PFSK-1 (cell line): ENCODE measurements at regions not wholly inside any gene's neighbourhood (a gene's known extent, or its start where the extent isn't known, plus 50 kb on each side); places are given as distances from the start of the nearest gene placed in this dataset.

Experiments
- POLR2AphosphoS5 ChIP-seq: IDR thresholded peaks from 2 replicates; pipeline ENCODE4 v1.6.1; 2012; ENCODE audit warnings: low read depth, mild to moderate bottlenecking, control low read depth, low read length, moderate library complexity
- SIN3A ChIP-seq: IDR thresholded peaks from 2 replicates; pipeline ENCODE4 v1.6.1; 2012; ENCODE audit warnings: mild to moderate bottlenecking, low read length, moderate library complexity, borderline replicate concordance; ENCODE audit not compliant: insufficient read depth
- TAF1 ChIP-seq: IDR thresholded peaks from 2 replicates; pipeline ENCODE4 v1.6.1; 2012; ENCODE audit warnings: low read length, control low read depth, borderline replicate concordance; ENCODE audit not compliant: insufficient read depth
- TF ChIP-seq, protein P1 (sequence below), 2 experiments: IDR thresholded peaks; 2 replicates each; pipeline versions ENCODE4 v1.6.1 to v1.8.0; 2011 to 2012; ENCODE audit warnings: low read depth in 2 of 2, low read length in 2 of 2, control low read depth in 1 of 2, inconsistent platforms in 1 of 2, mild to moderate bottlenecking in 1 of 2, moderate library complexity in 1 of 2; ENCODE audit not compliant: insufficient read depth in 1 of 2

DNA sequence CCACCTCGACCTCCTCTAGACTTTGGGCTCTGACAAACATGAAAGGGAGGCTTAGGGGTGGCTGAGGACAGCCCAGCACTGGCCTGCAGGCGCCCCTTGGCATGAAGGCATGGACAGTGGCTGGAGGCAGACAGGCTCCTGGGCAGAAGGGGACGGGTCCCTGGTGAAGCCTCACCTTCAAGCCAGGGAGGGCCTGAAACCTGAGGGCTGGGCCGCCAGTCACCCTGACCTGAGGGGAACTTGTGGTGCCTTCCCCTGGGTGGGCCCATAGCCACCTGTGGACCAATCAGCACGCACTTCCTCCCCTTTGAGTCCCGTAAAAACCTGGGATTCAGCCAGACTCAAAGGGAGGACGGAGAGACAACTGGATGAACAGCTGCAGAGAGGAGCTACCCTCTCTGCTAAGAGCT, 90.4 kb upstream of the PUM3 start:
- TF ChIP-seq POLR2AphosphoS5 = no peak
- TF ChIP-seq TAF1 = no peak
- TF ChIP-seq, protein P1, sequence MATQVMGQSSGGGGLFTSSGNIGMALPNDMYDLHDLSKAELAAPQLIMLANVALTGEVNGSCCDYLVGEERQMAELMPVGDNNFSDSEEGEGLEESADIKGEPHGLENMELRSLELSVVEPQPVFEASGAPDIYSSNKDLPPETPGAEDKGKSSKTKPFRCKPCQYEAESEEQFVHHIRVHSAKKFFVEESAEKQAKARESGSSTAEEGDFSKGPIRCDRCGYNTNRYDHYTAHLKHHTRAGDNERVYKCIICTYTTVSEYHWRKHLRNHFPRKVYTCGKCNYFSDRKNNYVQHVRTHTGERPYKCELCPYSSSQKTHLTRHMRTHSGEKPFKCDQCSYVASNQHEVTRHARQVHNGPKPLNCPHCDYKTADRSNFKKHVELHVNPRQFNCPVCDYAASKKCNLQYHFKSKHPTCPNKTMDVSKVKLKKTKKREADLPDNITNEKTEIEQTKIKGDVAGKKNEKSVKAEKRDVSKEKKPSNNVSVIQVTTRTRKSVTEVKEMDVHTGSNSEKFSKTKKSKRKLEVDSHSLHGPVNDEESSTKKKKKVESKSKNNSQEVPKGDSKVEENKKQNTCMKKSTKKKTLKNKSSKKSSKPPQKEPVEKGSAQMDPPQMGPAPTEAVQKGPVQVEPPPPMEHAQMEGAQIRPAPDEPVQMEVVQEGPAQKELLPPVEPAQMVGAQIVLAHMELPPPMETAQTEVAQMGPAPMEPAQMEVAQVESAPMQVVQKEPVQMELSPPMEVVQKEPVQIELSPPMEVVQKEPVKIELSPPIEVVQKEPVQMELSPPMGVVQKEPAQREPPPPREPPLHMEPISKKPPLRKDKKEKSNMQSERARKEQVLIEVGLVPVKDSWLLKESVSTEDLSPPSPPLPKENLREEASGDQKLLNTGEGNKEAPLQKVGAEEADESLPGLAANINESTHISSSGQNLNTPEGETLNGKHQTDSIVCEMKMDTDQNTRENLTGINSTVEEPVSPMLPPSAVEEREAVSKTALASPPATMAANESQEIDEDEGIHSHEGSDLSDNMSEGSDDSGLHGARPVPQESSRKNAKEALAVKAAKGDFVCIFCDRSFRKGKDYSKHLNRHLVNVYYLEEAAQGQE (IDR thresholded peaks at IDR 0.05; ENCODE audit: insufficient read depth in 1 of 2, low read depth in 2 of 2, low read length in 2 of 2) = no peak
- no peak for TF ChIP-seq SIN3A
